HepG2 (cell line): ENCODE measurements at regions not wholly inside any gene's neighbourhood (a gene's known extent, or its start where the extent isn't known, plus 50 kb on each side); places are given as distances from the start of the nearest gene placed in this dataset.

Experiments used
- CSRNP2 ChIP-seq: sonication (generic); formaldehyde crosslinking; conservative IDR thresholded peaks from 2 replicates; pipeline ENCODE4 v1.8.0; 2022; ENCODE audit warnings: low read depth, missing genetic modification reagents
- ERF ChIP-seq: IDR thresholded peaks from 2 replicates; pipeline ENCODE4 v1.6.1; 2018; ENCODE audit warnings: missing biosample characterization, missing genetic modification reagents
- MAFK ChIP-seq, 2 experiments: IDR thresholded peaks in 1 of 2; conservative IDR thresholded peaks in 1 of 2; 2 replicates each; pipeline ENCODE4 v1.6.1; 2011; ENCODE audit warnings: improper control_type of control experiment in 2 of 2, low read length in 2 of 2
- NFE2L1 ChIP-seq: sonication (generic); formaldehyde crosslinking; IDR thresholded peaks from 2 replicates; pipeline ENCODE4 v1.4.0; 2020; ENCODE audit warnings: missing genetic modification reagents, mild to moderate bottlenecking, borderline replicate concordance
- NFYB ChIP-seq: sonication (generic); formaldehyde crosslinking; IDR thresholded peaks from 2 replicates; pipeline ENCODE4 v1.4.0; 2020; ENCODE audit warnings: missing genetic modification reagents
- POLR2A ChIP-seq, 2 experiments: IDR thresholded peaks; 2 replicates each; pipeline ENCODE4 v1.6.1; 2011; ENCODE audit warnings: low read depth in 2 of 2, low read length in 2 of 2, mild to moderate bottlenecking in 1 of 2, moderate library complexity in 1 of 2; ENCODE audit not compliant: insufficient read depth in 1 of 2
- SMAD3 ChIP-seq: sonication (generic); formaldehyde crosslinking; IDR thresholded peaks from 2 replicates; pipeline ENCODE4 v1.4.0; 2020; ENCODE audit warnings: missing genetic modification reagents
- TCF12 ChIP-seq, 2 experiments: fragments of 450-650 bp in 1 of 2; sonication (generic) in 1 of 2; formaldehyde crosslinking in 1 of 2; IDR thresholded peaks; 2 replicates each; pipeline versions ENCODE4 v1.6.1 to v1.8.0; 2017 to 2022; ENCODE audit warnings: antibody characterized with exemption in 1 of 2, mild to moderate bottlenecking in 1 of 2, missing genetic modification reagents in 1 of 2, moderate library complexity in 1 of 2
- TEAD2 ChIP-seq: sonication (generic); formaldehyde crosslinking; IDR thresholded peaks from 2 replicates; pipeline ENCODE4 v1.9.0; 2021; ENCODE audit warnings: missing genetic modification reagents
- ZNF224 ChIP-seq: sonication (generic); formaldehyde crosslinking; IDR thresholded peaks from 2 replicates; pipeline ENCODE4 v1.5.0; 2020; ENCODE audit warnings: mild to moderate bottlenecking, missing genetic modification reagents
- ZNF282 ChIP-seq: fragments of 450-650 bp; IDR thresholded peaks from 2 replicates; pipeline ENCODE4 v1.6.1; 2018; ENCODE audit not compliant: partially characterized antibody
- ZNF34 ChIP-seq: sonication (generic); formaldehyde crosslinking; IDR thresholded peaks from 2 replicates; pipeline ENCODE4 v1.4.0; 2020; ENCODE audit warnings: mild to moderate bottlenecking, missing genetic modification reagents, borderline replicate concordance
- TF ChIP-seq, protein P1 (sequence below), 2 experiments: IDR thresholded peaks; 2 replicates each; pipeline ENCODE4 v1.6.1; 2011 to 2012; ENCODE audit warnings: low read length in 2 of 2, borderline replicate concordance in 1 of 2, low read depth in 1 of 2, mild to moderate bottlenecking in 1 of 2, moderate library complexity in 1 of 2

- no peak for TF ChIP-seq NFYB (CRISPR knock-in tag)
- TF ChIP-seq TCF12 (IDR thresholded peaks at IDR 0.05), result no peak
- TF ChIP-seq TCF12 (CRISPR knock-in tag; IDR thresholded peaks at IDR 0.05), result no peak
- TF ChIP-seq ZNF34 (CRISPR knock-in tag), result no peak
- no peak for TF ChIP-seq POLR2A (IDR thresholded peaks at IDR 0.05; ENCODE audit: insufficient read depth in 1 of 2, low read depth in 2 of 2, low read length in 2 of 2)
- no peak for TF ChIP-seq TEAD2 (CRISPR knock-in tag)
- no peak for TF ChIP-seq ZNF224 (CRISPR knock-in tag)
- TF ChIP-seq, protein P1, sequence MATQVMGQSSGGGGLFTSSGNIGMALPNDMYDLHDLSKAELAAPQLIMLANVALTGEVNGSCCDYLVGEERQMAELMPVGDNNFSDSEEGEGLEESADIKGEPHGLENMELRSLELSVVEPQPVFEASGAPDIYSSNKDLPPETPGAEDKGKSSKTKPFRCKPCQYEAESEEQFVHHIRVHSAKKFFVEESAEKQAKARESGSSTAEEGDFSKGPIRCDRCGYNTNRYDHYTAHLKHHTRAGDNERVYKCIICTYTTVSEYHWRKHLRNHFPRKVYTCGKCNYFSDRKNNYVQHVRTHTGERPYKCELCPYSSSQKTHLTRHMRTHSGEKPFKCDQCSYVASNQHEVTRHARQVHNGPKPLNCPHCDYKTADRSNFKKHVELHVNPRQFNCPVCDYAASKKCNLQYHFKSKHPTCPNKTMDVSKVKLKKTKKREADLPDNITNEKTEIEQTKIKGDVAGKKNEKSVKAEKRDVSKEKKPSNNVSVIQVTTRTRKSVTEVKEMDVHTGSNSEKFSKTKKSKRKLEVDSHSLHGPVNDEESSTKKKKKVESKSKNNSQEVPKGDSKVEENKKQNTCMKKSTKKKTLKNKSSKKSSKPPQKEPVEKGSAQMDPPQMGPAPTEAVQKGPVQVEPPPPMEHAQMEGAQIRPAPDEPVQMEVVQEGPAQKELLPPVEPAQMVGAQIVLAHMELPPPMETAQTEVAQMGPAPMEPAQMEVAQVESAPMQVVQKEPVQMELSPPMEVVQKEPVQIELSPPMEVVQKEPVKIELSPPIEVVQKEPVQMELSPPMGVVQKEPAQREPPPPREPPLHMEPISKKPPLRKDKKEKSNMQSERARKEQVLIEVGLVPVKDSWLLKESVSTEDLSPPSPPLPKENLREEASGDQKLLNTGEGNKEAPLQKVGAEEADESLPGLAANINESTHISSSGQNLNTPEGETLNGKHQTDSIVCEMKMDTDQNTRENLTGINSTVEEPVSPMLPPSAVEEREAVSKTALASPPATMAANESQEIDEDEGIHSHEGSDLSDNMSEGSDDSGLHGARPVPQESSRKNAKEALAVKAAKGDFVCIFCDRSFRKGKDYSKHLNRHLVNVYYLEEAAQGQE (IDR thresholded peaks at IDR 0.05; ENCODE audit: borderline replicate concordance in 1 of 2, low read depth in 1 of 2, low read length in 2 of 2), result no peak
- no peak for TF ChIP-seq ERF
- TF ChIP-seq SMAD3 (CRISPR knock-in tag), result no peak
- no peak for TF ChIP-seq ZNF282
- TF ChIP-seq CSRNP2, result no peak
- TF ChIP-seq MAFK (conservative IDR thresholded peaks at IDR 0.05 in 1 of 2, IDR thresholded peaks at IDR 0.05 in 1 of 2; ENCODE audit: low read length in 2 of 2), result no peak
- TF ChIP-seq NFE2L1 (CRISPR knock-in tag), result no peak
These were observed 84.2 kb upstream of the MARCKS start for GRCh38 chr6:113772961-113773360.
